HCT116 (cell line): ENCODE measurements at regions not wholly inside any gene's neighbourhood (a gene's known extent, or its start where the extent isn't known, plus 50 kb on each side); places are given as distances from the start of the nearest gene placed in this dataset.

Experiments used
- ATAC-seq: fragments of 200-7000 bp; cut with Tn5 transposase; 2 replicates; pipeline ENCODE4 v1.9.1; 2020; ENCODE audit warnings: mild to moderate bottlenecking, moderate library complexity
- BruUV-seq: library from RNA; stranded (reverse); fragments of 400-500 nt; replicated peaks from 2 replicates; lab custom pipeline; 2021; lab: Mats Ljungman, UMichigan
- CTCF ChIA-PET: fragments of 300-600 bp; sonication (Branson Sonifier 250); formaldehyde crosslinking; loops from one replicate; lab custom pipeline; 2021; ENCODE audit warnings: antibody characterized with exemption; lab: Charles Lee
- POLR2A ChIA-PET: fragments of 300-600, 350-600 bp; sonication (Branson Sonifier 250); formaldehyde crosslinking; loops from one replicate; lab custom pipeline; 2021; ENCODE audit warnings: antibody characterized with exemption; lab: Charles Lee
- RAD21 ChIA-PET, 2 experiments: fragments of 300-600 bp; sonication (Branson Sonifier 250); formaldehyde crosslinking; loops; one replicate each; lab custom pipeline; 2023; ENCODE audit warnings: low total read pairs in 2 of 2; ENCODE audit not compliant: uncharacterized antibody in 2 of 2, unreplicated experiment in 2 of 2, low non-redundant PET in 1 of 2; lab: Charles Lee
- DNase-seq: peaks from one replicate; pipeline ENCODE4 v3.0.0-alpha.2; 2010; ENCODE audit warnings: low read depth, low spot score
- H2AFZ ChIP-seq: fragments of 200-600 bp; shearing (Covaris generic), sonication (generic); 2 replicates; pipeline ENCODE4 v1.6.1; 2017; ENCODE audit warnings: low read depth, mixed run types, mixed read lengths, antibody characterized with exemption, low read length; ENCODE audit not compliant: poor library complexity, severe bottlenecking
- H3K27ac ChIP-seq: 2 replicates; pipeline ENCODE4 v1.5.1; 2012; ENCODE audit warnings: low read depth, low read length
- H3K27me3 ChIP-seq: fragments of 200-600 bp; sonication (generic); 2 replicates; pipeline ENCODE4 v1.6.1; 2016; ENCODE audit warnings: mixed run types, low read length, mixed read lengths; ENCODE audit not compliant: insufficient read depth
- H3K36me3 ChIP-seq, 2 experiments: fragments of 200-500 bp in 1 of 2; fragments of 200-600 bp in 1 of 2; sonication (Bioruptor generic) in 1 of 2; sonication (generic) in 1 of 2; 2 replicates each; pipeline versions ENCODE4 v1.5.1 to v1.6.1; 2014 to 2016; ENCODE audit warnings: low read length in 2 of 2, inconsistent platforms in 1 of 2, mixed read lengths in 1 of 2, mixed run types in 1 of 2; ENCODE audit not compliant: insufficient read depth in 2 of 2, control insufficient read depth in 1 of 2
- H3K4me1 ChIP-seq, 2 experiments: fragments of 200-600 bp in 1 of 2; sonication (generic) in 1 of 2; 2 replicates each; pipeline versions ENCODE4 v1.5.1 to v1.6.1; 2012 to 2017; ENCODE audit warnings: low read length in 2 of 2, inconsistent platforms in 1 of 2, mild to moderate bottlenecking in 1 of 2, mixed read lengths in 1 of 2, mixed run types in 1 of 2, moderate library complexity in 1 of 2; ENCODE audit not compliant: insufficient read depth in 2 of 2, control insufficient read depth in 1 of 2
- H3K4me2 ChIP-seq: fragments of 200-600 bp; sonication (generic); 2 replicates; pipeline ENCODE4 v1.6.1; 2017; ENCODE audit warnings: mixed run types, low read length, mixed read lengths
- H3K4me3 ChIP-seq, 2 experiments: fragments of 200-600 bp in 1 of 2; sonication (generic) in 1 of 2; replicated peaks in 1 of 2; 2 replicates each; pipeline ENCODE4 v1.5.1; 2011 to 2016; ENCODE audit warnings: low read length in 2 of 2, control low read depth in 1 of 2, low read depth in 1 of 2, mild to moderate bottlenecking in 1 of 2, mixed read lengths in 1 of 2, mixed run types in 1 of 2
- H3K79me2 ChIP-seq: fragments of 200-600 bp; sonication (generic); 2 replicates; pipeline ENCODE4 v1.6.1; 2017; ENCODE audit warnings: mild to moderate bottlenecking, mixed run types, low read length, moderate library complexity, mixed read lengths; ENCODE audit not compliant: insufficient read depth
- H3K9ac ChIP-seq: fragments of 200-600 bp; sonication (generic); 2 replicates; pipeline ENCODE4 v1.6.1; 2016; ENCODE audit warnings: low read length, mixed read lengths
- H3K9me2 ChIP-seq: fragments of 200-600 bp; sonication (generic), shearing (Covaris generic); 2 replicates; pipeline ENCODE4 v1.6.1; 2017; ENCODE audit warnings: mixed run types, mild to moderate bottlenecking, moderate library complexity; ENCODE audit not compliant: insufficient read depth
- H3K9me3 ChIP-seq, 2 experiments: fragments of 200-500 bp in 1 of 2; fragments of 200-600 bp in 1 of 2; sonication (Bioruptor generic) in 1 of 2; sonication (generic) in 1 of 2; 2 replicates each; pipeline ENCODE4 v1.6.1; 2014 to 2017; ENCODE audit warnings: low read length in 2 of 2, mixed read lengths in 2 of 2, inconsistent platforms in 1 of 2, low read depth in 1 of 2, mild to moderate bottlenecking in 1 of 2, mixed run types in 1 of 2, moderate library complexity in 1 of 2; ENCODE audit not compliant: control insufficient read depth in 1 of 2, insufficient read depth in 1 of 2
- H4K20me1 ChIP-seq: fragments of 200-600 bp; sonication (generic), shearing (Covaris generic); 2 replicates; pipeline ENCODE4 v1.6.1; 2017; ENCODE audit warnings: mixed run types, mild to moderate bottlenecking, moderate library complexity; ENCODE audit not compliant: insufficient read depth
- CBX3 ChIP-seq: IDR thresholded peaks from 2 replicates; pipeline ENCODE4 v1.6.1; 2012; ENCODE audit warnings: low read depth
- CEBPB ChIP-seq: IDR thresholded peaks from 2 replicates; pipeline ENCODE4 v1.6.1; 2012; ENCODE audit warnings: low read depth
- FOSL1 ChIP-seq: IDR thresholded peaks from 2 replicates; pipeline ENCODE4 v1.6.1; 2012; ENCODE audit warnings: low read depth
- MAX ChIP-seq: IDR thresholded peaks from 2 replicates; pipeline ENCODE4 v1.6.1; 2012
- POLR2A ChIP-seq: IDR thresholded peaks from 2 replicates; pipeline ENCODE4 v1.7.0; 2011; ENCODE audit warnings: borderline replicate concordance; ENCODE audit not compliant: insufficient read depth, insufficient read length; ENCODE audit errors: extremely low read depth
- RAD21 ChIP-seq: IDR thresholded peaks from 2 replicates; pipeline ENCODE4 v1.6.1; 2012; ENCODE audit warnings: low read depth, mild to moderate bottlenecking
- SIN3A ChIP-seq: IDR thresholded peaks from 2 replicates; pipeline ENCODE4 v1.6.1; 2012; ENCODE audit warnings: low read depth
- ZBTB33 ChIP-seq: IDR thresholded peaks from 2 replicates; pipeline ENCODE4 v1.6.1; 2011; ENCODE audit warnings: mild to moderate bottlenecking, low read length, moderate library complexity; ENCODE audit not compliant: insufficient replicate concordance; ENCODE audit errors: extremely low read depth
- intact Hi-C: fragments of 100-400 bp; cut with micrococcal nuclease; formaldehyde crosslinking; loops from 2 replicates; pipeline ENCODE4 v1.10.0; 2022

DNA sequence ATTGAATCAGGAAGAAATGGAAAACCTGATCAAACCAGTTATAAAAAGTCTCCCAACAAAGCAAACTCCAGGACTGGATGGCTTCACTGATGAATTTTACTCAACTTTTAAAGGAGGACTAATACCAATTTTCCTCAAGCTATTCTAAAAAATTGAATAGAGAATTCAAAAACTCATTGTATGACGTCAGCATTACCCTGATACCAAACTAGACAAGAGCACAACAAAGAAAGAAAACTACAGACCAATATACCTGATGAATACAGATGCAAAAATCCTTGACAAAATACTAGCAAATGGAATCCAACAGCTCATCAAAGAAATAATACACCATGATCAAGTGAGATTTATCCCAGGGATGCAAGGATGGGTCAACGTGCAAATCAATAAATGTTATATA is 172.9 kb downstream of the FNDC1 start (continued):
- no peak for TF ChIP-seq ZBTB33
- TF ChIP-seq MAX, result no peak
- TF ChIP-seq CEBPB, result no peak
- TF ChIP-seq SIN3A, result no peak

- intact Hi-C loops, result no loop called here
- no peak for TF ChIP-seq RAD21
- no peak for TF ChIP-seq FOSL1
- H3K9me2 ChIP-seq, result no peaks in the 10 kb centered on the region
- no peak overlapping the region for H2AFZ ChIP-seq
- H3K9me3 ChIP-seq, result peaks cover 0 to 9% of the 10 kb centered on the region in 2 experiments; a peak in 1 of 4 replicates
- BruUV-seq, result no TSS peak
- H3K27ac ChIP-seq, result no peak overlapping the region
- ChIA-PET POLR2A (no interaction called here), RAD21 (no interaction called here), CTCF (no interaction called here)
- DNase-seq (no peak), ATAC-seq (no peak)
- H3K9ac ChIP-seq, result no peak overlapping the region
- no peaks in the 10 kb centered on the region for H4K20me1 ChIP-seq
- H3K4me2 ChIP-seq, result no peak overlapping the region
- no peaks in the 10 kb centered on the region for H3K79me2 ChIP-seq
- no peaks in the 10 kb centered on the region for H3K4me1 ChIP-seq
- H3K27me3 ChIP-seq, result no peaks in the 10 kb centered on the region
- no peak overlapping the region for H3K4me3 ChIP-seq
- H3K36me3 ChIP-seq, result no peaks in the 10 kb centered on the region
Measured at GRCh38 chr6:159334068-159334467, 164.9 kb downstream of the FNDC1 start.

DNA sequence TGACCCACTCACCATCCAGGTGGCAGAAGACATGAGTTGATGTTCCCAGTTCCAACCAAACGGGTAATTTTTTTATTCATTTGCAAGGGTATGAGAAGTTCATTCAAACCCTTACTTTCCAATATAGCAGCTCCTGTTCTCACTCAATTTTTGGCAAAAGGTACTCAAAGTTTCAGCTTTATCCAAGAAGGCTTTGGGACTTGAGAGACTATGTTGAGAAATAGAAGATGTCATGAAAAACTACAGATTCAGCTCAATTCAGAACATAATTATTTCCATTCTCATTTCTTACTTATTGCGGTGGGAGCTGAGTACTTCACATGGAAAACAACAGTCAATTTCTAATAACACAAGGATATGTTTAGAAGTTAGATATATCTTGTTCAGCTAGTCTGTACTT is 162.3 kb downstream of the FNDC1 start:
- Histone ChIP-seq H3K9me3 (peaks cover 0 to 9% of the 10 kb centered on the region in 2 experiments; a peak in 1 of 4 replicates), H3K9me2 (no peaks in the 10 kb centered on the region), H3K79me2 (no peaks in the 10 kb centered on the region), H3K27me3 (peaks cover 15% of the 10 kb centered on the region; the same call in 1 of the 2 replicates), H4K20me1 (no peaks in the 10 kb centered on the region), H3K4me2 (no peak overlapping the region), H3K4me3 (no peak overlapping the region), H3K4me1 (no peaks in the 10 kb centered on the region), H3K27ac (no peak overlapping the region), H3K36me3 (no peaks in the 10 kb centered on the region), H3K9ac (no peak overlapping the region), H2AFZ (no peak overlapping the region)
- ATAC-seq (no peak), DNase-seq (no peak)
- RAD21 ChIA-PET, result no interaction called here
- no TSS peak for BruUV-seq
- CTCF ChIA-PET, result no interaction called here
- POLR2A ChIA-PET, result no interaction called here
- intact Hi-C loops, result no loop called here
- TF ChIP-seq RAD21 (no peak), CBX3 (no peak), POLR2A (no peak)
